DND-41 (cell line): ENCODE measurements at regions not wholly inside any gene's neighbourhood (a gene's known extent, or its start where the extent isn't known, plus 50 kb on each side); places are given as distances from the start of the nearest gene placed in this dataset.

ENCODE experiments used
- ATAC-seq: fragments of 200-7000 bp; cut with Tn5 transposase; 3 replicates; pipeline ENCODE4 v1.9.1; 2021; ENCODE audit warnings: low read depth; ENCODE audit not compliant: insufficient read depth
- DNase-seq: peaks from one replicate; pipeline ENCODE4 v3.0.0-alpha.2; 2020
- H2AFZ ChIP-seq: 2 replicates; pipeline ENCODE4 v1.6.0; 2012; ENCODE audit warnings: low read depth, low read length
- H3K27ac ChIP-seq: 2 replicates; pipeline ENCODE4 v1.5.1; 2012; ENCODE audit warnings: low read length, inconsistent platforms
- H3K27me3 ChIP-seq: fragments of 200-600 bp; sonication (generic); 2 replicates; pipeline ENCODE4 v1.6.0; 2012; ENCODE audit warnings: low read length, mild to moderate bottlenecking, inconsistent platforms; ENCODE audit not compliant: insufficient read depth, poor library complexity
- H3K36me3 ChIP-seq: 2 replicates; pipeline ENCODE4 v1.5.1; 2012; ENCODE audit warnings: low read length, inconsistent platforms; ENCODE audit not compliant: insufficient read depth
- H3K4me1 ChIP-seq: 2 replicates; pipeline ENCODE4 v1.5.1; 2012; ENCODE audit warnings: mild to moderate bottlenecking, low read length; ENCODE audit not compliant: insufficient read depth
- H3K4me2 ChIP-seq: 2 replicates; pipeline ENCODE4 v1.6.0; 2012; ENCODE audit warnings: mild to moderate bottlenecking, moderate library complexity, low read length, inconsistent platforms; ENCODE audit not compliant: insufficient read depth
- H3K4me3 ChIP-seq, 2 experiments: fragments of 200-600 bp in 1 of 2; shearing (Covaris generic) in 1 of 2; 2 replicates each; pipeline ENCODE4 v1.5.1; 2012 to 2016; ENCODE audit warnings: inconsistent platforms in 2 of 2, low read length in 2 of 2, mild to moderate bottlenecking in 2 of 2, low read depth in 1 of 2, moderate library complexity in 1 of 2
- H3K79me2 ChIP-seq: 2 replicates; pipeline ENCODE4 v1.6.0; 2012; ENCODE audit warnings: low read length, inconsistent platforms; ENCODE audit not compliant: insufficient read depth
- H3K9ac ChIP-seq: 2 replicates; pipeline ENCODE4 v1.6.0; 2012; ENCODE audit warnings: low read depth, mild to moderate bottlenecking, inconsistent platforms, low read length, moderate library complexity
- H3K9me3 ChIP-seq: 2 replicates; pipeline ENCODE4 v1.5.1; 2012; ENCODE audit warnings: low read length, moderate library complexity, mild to moderate bottlenecking, inconsistent platforms; ENCODE audit not compliant: insufficient read depth, severe bottlenecking
- H4K20me1 ChIP-seq: 2 replicates; pipeline ENCODE4 v1.6.0; 2012; ENCODE audit warnings: low read length; ENCODE audit not compliant: insufficient read depth
- EZH2 ChIP-seq: IDR thresholded peaks from 3 replicates; pipeline ENCODE4 v1.6.1; 2012; ENCODE audit warnings: borderline replicate concordance, low read depth, mild to moderate bottlenecking, moderate library complexity, low read length, inconsistent platforms; ENCODE audit not compliant: severe bottlenecking
- TF ChIP-seq, protein P1 (sequence below): IDR thresholded peaks from 2 replicates; pipeline ENCODE4 v1.5.1; 2012; ENCODE audit warnings: borderline replicate concordance, low read length, moderate library complexity, mild to moderate bottlenecking; ENCODE audit not compliant: poor library complexity, severe bottlenecking; ENCODE audit errors: extremely low read depth

DNA sequence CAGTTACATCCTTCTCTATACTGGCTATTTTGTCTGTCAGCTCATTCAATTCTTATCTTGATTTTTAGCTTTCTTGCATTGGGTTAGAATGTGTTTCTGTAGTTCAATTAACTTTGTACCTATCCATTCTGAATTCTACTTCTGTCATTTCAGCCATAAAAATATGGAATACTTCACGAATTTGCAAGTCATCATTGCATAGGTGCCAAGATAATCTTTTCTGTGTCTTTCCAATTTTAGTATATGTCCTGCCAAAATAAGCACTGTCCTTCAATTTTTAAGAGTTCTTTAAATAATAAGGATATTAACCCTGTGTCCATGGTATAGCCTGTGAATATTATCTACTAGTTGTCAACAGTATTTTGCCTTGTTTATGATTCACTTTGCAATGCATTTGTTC is 665.7 kb upstream of the MDGA2 start:
- no peaks in the 10 kb centered on the region for H4K20me1 ChIP-seq
- H3K4me2 ChIP-seq, result no peak overlapping the region
- DNase-seq, result no peak
- H3K4me1 ChIP-seq, result no peaks in the 10 kb centered on the region
- no peaks in the 10 kb centered on the region for H3K36me3 ChIP-seq
- H3K27me3 ChIP-seq, result no peaks in the 10 kb centered on the region
- ATAC-seq, result no peak
- no peak overlapping the region for H3K9ac ChIP-seq
- no peaks in the 10 kb centered on the region for H3K9me3 ChIP-seq
- H2AFZ ChIP-seq, result no peak overlapping the region
- H3K27ac ChIP-seq, result no peak overlapping the region
- no peak for TF ChIP-seq EZH2
- TF ChIP-seq, protein P1, sequence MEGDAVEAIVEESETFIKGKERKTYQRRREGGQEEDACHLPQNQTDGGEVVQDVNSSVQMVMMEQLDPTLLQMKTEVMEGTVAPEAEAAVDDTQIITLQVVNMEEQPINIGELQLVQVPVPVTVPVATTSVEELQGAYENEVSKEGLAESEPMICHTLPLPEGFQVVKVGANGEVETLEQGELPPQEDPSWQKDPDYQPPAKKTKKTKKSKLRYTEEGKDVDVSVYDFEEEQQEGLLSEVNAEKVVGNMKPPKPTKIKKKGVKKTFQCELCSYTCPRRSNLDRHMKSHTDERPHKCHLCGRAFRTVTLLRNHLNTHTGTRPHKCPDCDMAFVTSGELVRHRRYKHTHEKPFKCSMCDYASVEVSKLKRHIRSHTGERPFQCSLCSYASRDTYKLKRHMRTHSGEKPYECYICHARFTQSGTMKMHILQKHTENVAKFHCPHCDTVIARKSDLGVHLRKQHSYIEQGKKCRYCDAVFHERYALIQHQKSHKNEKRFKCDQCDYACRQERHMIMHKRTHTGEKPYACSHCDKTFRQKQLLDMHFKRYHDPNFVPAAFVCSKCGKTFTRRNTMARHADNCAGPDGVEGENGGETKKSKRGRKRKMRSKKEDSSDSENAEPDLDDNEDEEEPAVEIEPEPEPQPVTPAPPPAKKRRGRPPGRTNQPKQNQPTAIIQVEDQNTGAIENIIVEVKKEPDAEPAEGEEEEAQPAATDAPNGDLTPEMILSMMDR, result no peak
- no peaks in the 10 kb centered on the region for H3K79me2 ChIP-seq
- H3K4me3 ChIP-seq, result no peak overlapping the region

DNA sequence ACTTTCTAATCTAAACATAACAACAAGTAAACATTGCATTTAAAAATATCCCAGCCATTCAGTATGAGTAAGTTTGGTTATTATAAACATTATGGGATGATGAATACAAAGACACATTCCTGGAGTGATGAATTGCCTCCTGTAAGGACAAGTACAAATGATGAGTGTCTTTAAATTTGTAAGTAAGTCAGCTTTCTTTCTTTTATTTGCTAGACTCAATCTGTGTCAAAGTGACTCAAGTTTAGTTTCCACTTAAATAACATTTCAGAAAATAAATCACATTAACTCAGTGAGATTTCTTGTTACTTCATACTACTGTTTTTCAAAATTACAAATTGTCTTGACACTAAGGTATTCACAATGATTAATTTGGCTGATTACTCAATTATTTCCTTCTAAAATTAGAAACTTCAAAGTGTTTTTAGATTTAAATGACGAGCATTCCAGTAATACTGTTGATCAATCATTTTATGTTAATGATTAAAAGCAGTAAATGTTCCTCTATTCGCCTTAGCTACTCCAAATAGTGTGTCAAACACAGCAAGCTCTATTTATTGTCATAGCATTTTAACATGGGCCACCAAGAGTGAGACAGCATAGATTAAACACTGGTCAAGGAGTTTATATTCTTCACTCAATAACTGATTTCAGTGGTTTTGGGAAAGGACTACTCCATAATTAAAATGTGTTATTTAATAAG is 658.0 kb upstream of the MDGA2 start:
- no peak overlapping the region for H3K9ac ChIP-seq
- H3K4me1 ChIP-seq, result no peaks in the 10 kb centered on the region
- H3K4me3 ChIP-seq, result no peak overlapping the region
- DNase-seq (no peak), ATAC-seq (no peak)
- H2AFZ ChIP-seq, result no peak overlapping the region
- no peak overlapping the region for H3K4me2 ChIP-seq
- TF ChIP-seq EZH2, result no peak
- TF ChIP-seq, protein P1, result no peak
- no peaks in the 10 kb centered on the region for H3K9me3 ChIP-seq
- H4K20me1 ChIP-seq, result no peaks in the 10 kb centered on the region
- no peaks in the 10 kb centered on the region for H3K27me3 ChIP-seq
- no peak overlapping the region for H3K27ac ChIP-seq
- H3K79me2 ChIP-seq, result no peaks in the 10 kb centered on the region
- no peaks in the 10 kb centered on the region for H3K36me3 ChIP-seq

DNA sequence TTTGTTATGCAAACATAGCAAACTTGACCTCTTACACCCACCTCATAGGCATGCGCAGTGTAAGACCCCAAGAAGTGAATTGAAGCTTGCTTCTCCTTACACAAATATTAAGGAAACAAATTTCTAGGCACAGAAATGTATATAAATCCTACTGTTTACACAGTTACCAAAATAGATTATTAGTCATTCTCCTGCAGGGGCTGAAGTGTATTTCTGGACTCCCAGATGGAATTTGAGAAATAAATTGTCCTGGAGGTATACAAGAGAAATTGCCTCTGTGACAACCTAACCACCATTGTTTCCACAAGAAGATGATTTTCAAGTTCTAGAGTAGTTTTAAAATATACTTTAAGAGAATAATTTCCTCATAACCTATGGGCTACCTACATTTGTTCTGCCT is 656.0 kb upstream of the MDGA2 start:
- TF ChIP-seq, protein P1, result no peak
- TF ChIP-seq EZH2, result no peak
- DNase-seq (no peak), ATAC-seq (no peak)
- no peak overlapping the region for H3K27ac ChIP-seq
- no peaks in the 10 kb centered on the region for H3K79me2 ChIP-seq
- H4K20me1 ChIP-seq, result no peaks in the 10 kb centered on the region
- H3K36me3 ChIP-seq, result no peaks in the 10 kb centered on the region
- H3K4me3 ChIP-seq, result no peak overlapping the region
- no peaks in the 10 kb centered on the region for H3K9me3 ChIP-seq
- H3K4me2 ChIP-seq, result no peak overlapping the region
- H3K4me1 ChIP-seq, result no peaks in the 10 kb centered on the region
- no peaks in the 10 kb centered on the region for H3K27me3 ChIP-seq
- no peak overlapping the region for H2AFZ ChIP-seq
- no peak overlapping the region for H3K9ac ChIP-seq
